Vagina (tissue), 2 donors: ENCODE measurements at regions not wholly inside any gene's neighbourhood (a gene's known extent, or its start where the extent isn't known, plus 50 kb on each side); places are given as distances from the start of the nearest gene placed in this dataset.

ENCODE experiments used
- DNase-seq, 2 donors: peaks; one replicate each; pipeline ENCODE4 v3.0.0-alpha.2; 2017; ENCODE audit errors: extremely low spot score in 2 of 2
- H3K27ac ChIP-seq: fragments of 200-600 bp; sonication (generic); one replicate; pipeline ENCODE4 v1.5.1; 2019
- H3K27me3 ChIP-seq: fragments of 200-600 bp; sonication (generic); one replicate; pipeline ENCODE4 v1.5.1; 2019
- H3K36me3 ChIP-seq, 2 donors: fragments of 200-600 bp; sonication (generic); one replicate each; pipeline ENCODE4 v1.5.1; 2017 to 2019
- H3K4me1 ChIP-seq: fragments of 200-600 bp; sonication (generic); one replicate; pipeline ENCODE4 v1.5.1; 2019
- H3K4me3 ChIP-seq, 2 donors: fragments of 200-600 bp; sonication (generic); 1 replicate in 1 of 2; 2 replicates in 1 of 2; pipeline ENCODE4 v1.5.1; 2016 to 2019
- H3K9me3 ChIP-seq: fragments of 200-600 bp; sonication (generic); one replicate; pipeline ENCODE4 v1.5.1; 2019
- CTCF ChIP-seq, 3 experiments: fragments of 450-650 bp in 2 of 3; fragments of 200-600 bp in 1 of 3; sonication (generic) in 1 of 3; IDR thresholded peaks; one replicate each; pipeline ENCODE4 v1.5.1; 2017 to 2019; ENCODE audit warnings: antibody characterized with exemption in 3 of 3, mild to moderate bottlenecking in 2 of 3, moderate library complexity in 2 of 3
- POLR2A ChIP-seq, 2 donors: fragments of 450-650 bp; IDR thresholded peaks; one replicate each; pipeline ENCODE4 v1.6.1; 2017; ENCODE audit warnings: antibody characterized with exemption in 2 of 2, mild to moderate bottlenecking in 2 of 2, moderate library complexity in 2 of 2
- POLR2AphosphoS5 ChIP-seq, 2 donors: sonication (generic); formaldehyde crosslinking; IDR thresholded peaks; one replicate each; pipeline ENCODE4 v1.9.0; 2017; ENCODE audit warnings: antibody characterized with exemption in 2 of 2, mild to moderate bottlenecking in 2 of 2, low read depth in 1 of 2; ENCODE audit not compliant: insufficient read depth in 1 of 2
- intact Hi-C: fragments of 100-400 bp; cut with DNase I; formaldehyde crosslinking; loops from one replicate; pipeline ENCODE4 v1.15.1; 2023

GRCh38 chr2:14977021-14977420 is 344.5 kb downstream of the LRATD1 start:
- Histone ChIP-seq H3K9me3 (no peaks in the 10 kb centered on the region), H3K36me3 (no peaks in the 10 kb centered on the region), H3K27ac (no peak overlapping the region), H3K4me1 (no peaks in the 10 kb centered on the region), H3K4me3 (no peak overlapping the region), H3K27me3 (no peaks in the 10 kb centered on the region)
- intact Hi-C loops: no loop called here
- DNase-seq: no peak
- TF ChIP-seq CTCF (IDR thresholded peaks at IDR 0.05) (no peak), POLR2AphosphoS5 (IDR thresholded peaks at IDR 0.05; ENCODE audit: insufficient read depth in 1 of 2, low read depth in 1 of 2) (no peak), POLR2A (IDR thresholded peaks at IDR 0.05) (no peak)

DNA sequence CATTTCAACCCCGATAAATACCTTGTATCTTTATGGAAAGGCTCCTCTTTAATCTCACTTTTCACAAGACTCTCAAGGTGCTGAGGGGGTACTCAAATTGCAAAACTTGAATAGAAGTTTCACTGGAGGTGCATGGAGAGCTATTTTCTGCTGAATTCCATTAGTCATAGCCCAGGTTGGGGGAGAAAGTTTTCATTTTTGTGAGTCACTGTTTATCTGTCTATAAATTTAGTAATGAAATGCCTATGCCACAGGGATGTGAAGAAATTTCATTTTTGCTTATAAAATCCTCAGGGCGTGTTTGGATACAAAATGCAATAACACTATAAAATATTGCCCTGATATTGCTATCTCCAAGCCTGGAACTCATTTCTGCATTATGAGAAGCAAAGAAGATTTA is 346.3 kb downstream of the LRATD1 start:
- Histone ChIP-seq H3K27ac (no peak overlapping the region), H3K9me3 (no peaks in the 10 kb centered on the region), H3K27me3 (no peaks in the 10 kb centered on the region), H3K4me3 (no peak overlapping the region), H3K4me1 (no peaks in the 10 kb centered on the region), H3K36me3 (no peaks in the 10 kb centered on the region)
- intact Hi-C loops: no loop called here
- DNase-seq: no peak
- TF ChIP-seq POLR2AphosphoS5 (IDR thresholded peaks at IDR 0.05; ENCODE audit: insufficient read depth in 1 of 2, low read depth in 1 of 2) (no peak), CTCF (IDR thresholded peaks at IDR 0.05) (no peak), POLR2A (IDR thresholded peaks at IDR 0.05) (no peak)

DNA sequence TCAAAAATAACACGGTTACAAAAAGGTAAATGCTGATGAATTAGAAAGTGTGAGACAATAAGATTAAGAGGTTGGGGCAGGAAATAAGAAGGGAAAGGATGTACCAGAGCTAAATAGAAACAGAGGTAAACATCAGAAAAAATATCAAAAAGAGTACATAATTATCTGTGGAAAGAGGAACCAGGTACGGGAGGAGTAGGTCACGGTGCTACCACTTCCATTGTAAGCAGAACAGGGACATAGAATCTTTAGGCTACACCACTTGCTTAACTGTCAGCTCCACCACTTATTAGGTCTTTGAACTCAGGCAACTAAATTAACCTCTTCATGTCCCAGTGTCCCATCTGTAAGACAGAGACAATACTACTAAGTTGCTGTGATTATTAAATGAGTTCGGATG is 350.3 kb downstream of the LRATD1 start:
- no peaks in the 10 kb centered on the region for H3K36me3 ChIP-seq
- no peaks in the 10 kb centered on the region for H3K27me3 ChIP-seq
- H3K4me3 ChIP-seq: no peak overlapping the region
- no peaks in the 10 kb centered on the region for H3K4me1 ChIP-seq
- H3K9me3 ChIP-seq: no peaks in the 10 kb centered on the region
- no peak for DNase-seq
- intact Hi-C loops: no loop called here
- no peak for TF ChIP-seq POLR2AphosphoS5 (IDR thresholded peaks at IDR 0.05; ENCODE audit: insufficient read depth in 1 of 2, low read depth in 1 of 2)
- no peak for TF ChIP-seq CTCF (IDR thresholded peaks at IDR 0.05)
- TF ChIP-seq POLR2A (IDR thresholded peaks at IDR 0.05): no peak
- no peak overlapping the region for H3K27ac ChIP-seq

GRCh38 chr2:14988600-14988999 is 356.1 kb downstream of the LRATD1 start:
- DNase-seq: no peak
- Histone ChIP-seq H3K9me3 (no peaks in the 10 kb centered on the region), H3K36me3 (no peaks in the 10 kb centered on the region), H3K4me3 (no peak overlapping the region), H3K4me1 (no peaks in the 10 kb centered on the region), H3K27me3 (no peaks in the 10 kb centered on the region), H3K27ac (no peak overlapping the region)
- intact Hi-C loops: no loop called here
- TF ChIP-seq POLR2AphosphoS5 (IDR thresholded peaks at IDR 0.05; ENCODE audit: insufficient read depth in 1 of 2, low read depth in 1 of 2) (no peak), POLR2A (IDR thresholded peaks at IDR 0.05) (no peak), CTCF (IDR thresholded peaks at IDR 0.05) (no peak)

- TF ChIP-seq CTCF (IDR thresholded peaks at IDR 0.05) (no peak), POLR2A (IDR thresholded peaks at IDR 0.05) (no peak), POLR2AphosphoS5 (IDR thresholded peaks at IDR 0.05; ENCODE audit: insufficient read depth in 1 of 2, low read depth in 1 of 2) (no peak)
- no peaks in the 10 kb centered on the region for H3K9me3 ChIP-seq
- no peak overlapping the region for H3K27ac ChIP-seq
- no peaks in the 10 kb centered on the region for H3K27me3 ChIP-seq
- DNase-seq: no peak
- H3K36me3 ChIP-seq: no peaks in the 10 kb centered on the region
- intact Hi-C loops: no loop called here
- no peak overlapping the region for H3K4me3 ChIP-seq
- H3K4me1 ChIP-seq: no peaks in the 10 kb centered on the region
Observed at GRCh38 chr2:14991723-14992122, 359.2 kb downstream of the LRATD1 start.
